ENCODE measurements at regions not wholly inside any gene's neighbourhood (a gene's known extent, or its start where the extent isn't known, plus 50 kb on each side); places are given as distances from the start of the nearest gene placed in this dataset.

DNA sequence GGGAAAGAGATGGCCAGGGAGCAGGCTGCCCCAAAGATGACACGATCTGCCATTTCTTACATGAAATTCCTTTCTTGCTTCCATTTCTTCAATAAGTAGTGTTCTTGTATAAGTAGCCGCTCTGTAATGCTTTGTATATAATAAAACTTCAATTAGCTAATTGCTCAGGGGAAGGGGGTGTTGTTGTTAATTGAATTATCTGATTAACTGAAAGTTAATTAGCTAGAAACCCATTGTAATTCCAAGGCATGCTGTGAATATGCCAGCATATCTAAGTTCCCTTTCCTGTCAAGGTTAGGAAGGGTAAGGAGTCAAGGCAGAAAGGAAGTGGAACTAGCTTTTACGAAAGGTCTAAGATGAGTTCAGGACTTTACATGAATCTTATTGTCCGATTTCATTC, 765.9 kb downstream of the TYW1 start:
- Histone ChIP-seq H3K36me3 (no peaks in the 10 kb centered on the region), H3K27ac (no peak overlapping the region), H3K4me3 (no peak overlapping the region), H3K4me1 (no peaks in the 10 kb centered on the region), H3K27me3 (no peaks in the 10 kb centered on the region), H3K9me3 (peaks cover 0 to 10% (median 4%) of the 10 kb centered on the region in 4 donors)
- 82 to 91% methylated on average over 4 of the region's 4 CpGs for WGBS, 2 donors
- intact Hi-C loops (cut with DNase I), result no loop called here
- DNase-seq, result no peak
- TF ChIP-seq POLR2A (IDR thresholded peaks at IDR 0.05) (no peak), EP300 (IDR thresholded peaks at IDR 0.05) (no peak), POLR2AphosphoS5 (IDR thresholded peaks at IDR 0.05) (no peak)
- TF ChIP-seq, protein P1, sequence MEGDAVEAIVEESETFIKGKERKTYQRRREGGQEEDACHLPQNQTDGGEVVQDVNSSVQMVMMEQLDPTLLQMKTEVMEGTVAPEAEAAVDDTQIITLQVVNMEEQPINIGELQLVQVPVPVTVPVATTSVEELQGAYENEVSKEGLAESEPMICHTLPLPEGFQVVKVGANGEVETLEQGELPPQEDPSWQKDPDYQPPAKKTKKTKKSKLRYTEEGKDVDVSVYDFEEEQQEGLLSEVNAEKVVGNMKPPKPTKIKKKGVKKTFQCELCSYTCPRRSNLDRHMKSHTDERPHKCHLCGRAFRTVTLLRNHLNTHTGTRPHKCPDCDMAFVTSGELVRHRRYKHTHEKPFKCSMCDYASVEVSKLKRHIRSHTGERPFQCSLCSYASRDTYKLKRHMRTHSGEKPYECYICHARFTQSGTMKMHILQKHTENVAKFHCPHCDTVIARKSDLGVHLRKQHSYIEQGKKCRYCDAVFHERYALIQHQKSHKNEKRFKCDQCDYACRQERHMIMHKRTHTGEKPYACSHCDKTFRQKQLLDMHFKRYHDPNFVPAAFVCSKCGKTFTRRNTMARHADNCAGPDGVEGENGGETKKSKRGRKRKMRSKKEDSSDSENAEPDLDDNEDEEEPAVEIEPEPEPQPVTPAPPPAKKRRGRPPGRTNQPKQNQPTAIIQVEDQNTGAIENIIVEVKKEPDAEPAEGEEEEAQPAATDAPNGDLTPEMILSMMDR (IDR thresholded peaks at IDR 0.05), result no peak

GRCh38 chr7:67764289-67764688, 767.7 kb downstream of the TYW1 start:
- intact Hi-C loops (cut with DNase I), result no loop called here
- no peak for TF ChIP-seq POLR2A (IDR thresholded peaks at IDR 0.05)
- TF ChIP-seq, protein P1 (IDR thresholded peaks at IDR 0.05), result no peak
- no peak for TF ChIP-seq POLR2AphosphoS5 (IDR thresholded peaks at IDR 0.05)
- TF ChIP-seq EP300 (IDR thresholded peaks at IDR 0.05), result no peak
- DNase-seq, result no peak
- H3K36me3 ChIP-seq, result no peaks in the 10 kb centered on the region
- no peak overlapping the region for H3K27ac ChIP-seq
- no peak overlapping the region for H3K4me3 ChIP-seq
- WGBS, 2 donors, result 28 to 59% methylated on average over 4 of the region's 4 CpGs
- no peaks in the 10 kb centered on the region for H3K4me1 ChIP-seq
- no peaks in the 10 kb centered on the region for H3K27me3 ChIP-seq
- H3K9me3 ChIP-seq, result peaks cover 0 to 13% (median 4%) of the 10 kb centered on the region in 4 donors

DNA sequence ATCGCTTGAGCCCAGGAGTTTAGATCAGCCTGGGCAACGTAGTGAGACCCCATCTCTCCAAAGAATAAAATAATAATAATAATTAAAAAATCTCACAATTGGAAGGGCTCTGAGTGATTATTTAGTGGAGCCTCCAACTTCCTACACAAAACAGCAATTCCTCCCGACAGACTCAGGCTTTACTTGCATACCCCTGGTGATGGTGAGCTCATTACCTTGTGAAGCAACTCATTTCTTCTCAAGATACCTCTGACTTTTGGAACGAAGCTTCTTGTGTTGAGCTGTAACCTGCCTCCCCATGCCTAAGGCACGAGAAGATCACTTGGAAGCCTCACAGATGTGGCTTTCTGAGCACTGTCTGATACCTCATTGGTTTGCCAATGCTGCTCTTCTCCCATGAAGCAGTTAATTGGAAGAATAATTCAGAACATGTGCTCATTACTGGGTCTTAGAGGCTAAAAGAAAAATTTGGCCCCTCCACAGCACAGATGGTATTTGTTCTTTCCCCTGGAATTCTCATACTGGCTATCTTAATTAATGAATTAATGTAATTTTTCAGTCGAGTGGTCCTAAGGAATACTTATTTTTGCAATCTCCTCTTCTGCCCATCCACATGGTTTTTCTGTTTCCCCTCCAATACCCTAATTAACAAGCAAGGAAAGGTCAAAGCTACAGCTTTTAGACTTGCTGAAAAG, 769.0 kb downstream of the TYW1 start:
- Histone ChIP-seq H3K27me3 (no peaks in the 10 kb centered on the region), H3K27ac (no peak overlapping the region), H3K4me1 (no peaks in the 10 kb centered on the region), H3K4me3 (no peak overlapping the region), H3K9me3 (peaks cover 0 to 13% (median 4%) of the 10 kb centered on the region in 4 donors), H3K36me3 (no peaks in the 10 kb centered on the region)
- 71 to 80% methylated on average over 6 of the region's 6 CpGs for WGBS, 2 donors
- TF ChIP-seq POLR2A (IDR thresholded peaks at IDR 0.05) (no peak), POLR2AphosphoS5 (IDR thresholded peaks at IDR 0.05) (no peak), EP300 (IDR thresholded peaks at IDR 0.05) (no peak)
- TF ChIP-seq, protein P1 (IDR thresholded peaks at IDR 0.05), result no peak
- intact Hi-C loops (cut with DNase I), result no loop called here
- DNase-seq, result no peak

GRCh38 chr7:67766906-67767410, 770.3 kb downstream of the TYW1 start:
- Histone ChIP-seq H3K4me1 (no peaks in the 10 kb centered on the region), H3K27ac (no peak overlapping the region), H3K36me3 (no peaks in the 10 kb centered on the region), H3K27me3 (peaks cover 0 to 3% (median 0%) of the 10 kb centered on the region in 3 donors), H3K4me3 (no peak overlapping the region), H3K9me3 (peaks cover 0 to 13% (median 4%) of the 10 kb centered on the region in 4 donors)
- 87 to 89% methylated on average over 4 of the region's 4 CpGs for WGBS, 2 donors
- no peak for TF ChIP-seq POLR2AphosphoS5 (IDR thresholded peaks at IDR 0.05)
- no peak for TF ChIP-seq EP300 (IDR thresholded peaks at IDR 0.05)
- TF ChIP-seq POLR2A (IDR thresholded peaks at IDR 0.05), result no peak
- TF ChIP-seq, protein P1 (IDR thresholded peaks at IDR 0.05), result no peak
- no peak for DNase-seq
- intact Hi-C loops (cut with DNase I), result no loop called here
